BLaER1 treated with 17β-estradiol and CSF1 and Interleukin-3, amounts not matched to agents 10 nM and 100 nM (cell line): ENCODE measurements at regions not wholly inside any gene's neighbourhood (a gene's known extent, or its start where the extent isn't known, plus 50 kb on each side); places are given as distances from the start of the nearest gene placed in this dataset.

Experiments
- H3K27ac ChIP-seq, 11 experiments: shearing (Covaris generic); formaldehyde crosslinking; 2 replicates each; pipeline ENCODE4 v1.8.1; 2022
- H3K27me3 ChIP-seq, 11 experiments: shearing (Covaris generic); formaldehyde crosslinking; 2 replicates each; pipeline ENCODE4 v1.8.1; 2022
- H3K36me3 ChIP-seq, 11 experiments: shearing (Covaris generic); formaldehyde crosslinking; 2 replicates each; pipeline ENCODE4 v1.8.1; 2022
- H3K4me1 ChIP-seq, 10 experiments: shearing (Covaris generic); formaldehyde crosslinking; 2 replicates each; pipeline ENCODE4 v1.8.1; 2022
- H3K4me2 ChIP-seq, 11 experiments: shearing (Covaris generic); formaldehyde crosslinking; 2 replicates each; pipeline ENCODE4 v1.8.1; 2022
- H3K4me3 ChIP-seq, 10 experiments: shearing (Covaris generic); formaldehyde crosslinking; 2 replicates each; pipeline ENCODE4 v1.8.1; 2022
- H3K9ac ChIP-seq, 11 experiments: shearing (Covaris generic); formaldehyde crosslinking; 2 replicates each; pipeline ENCODE4 v1.8.1; 2022
- H3K9me3 ChIP-seq, 11 experiments: shearing (Covaris generic); formaldehyde crosslinking; replicated peaks in 1 of 11; 2 replicates each; pipeline ENCODE4 v1.8.1; 2022
- H4K20me1 ChIP-seq, 11 experiments: shearing (Covaris generic); formaldehyde crosslinking; 2 replicates each; pipeline ENCODE4 v1.8.1; 2022
- Cebpa-rat ChIP-seq, 11 experiments: shearing (Covaris generic); IDR thresholded peaks; 2 replicates each; pipeline ENCODE4 v1.8.1; 2022

DNA sequence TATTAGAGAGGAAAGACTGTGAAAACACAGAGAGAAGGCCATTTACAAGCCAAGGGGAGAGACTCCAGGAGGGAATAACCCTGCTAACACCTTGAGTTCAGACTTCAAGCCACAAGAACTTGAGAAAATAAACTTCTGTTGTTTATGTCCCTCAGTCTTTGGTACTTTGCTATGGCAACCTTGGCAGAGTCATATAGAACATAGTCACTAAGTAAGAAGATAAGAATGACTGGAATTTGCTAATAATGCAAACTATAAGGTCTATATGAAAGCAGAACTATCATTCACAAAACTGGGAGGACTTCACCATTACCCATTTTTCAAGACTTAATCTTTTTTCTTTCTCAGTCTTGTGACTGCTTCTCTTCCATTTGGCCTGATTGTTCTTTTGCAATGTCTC is 767.3 kb upstream of the ADAMTS5 start:
- Histone ChIP-seq H3K9me3 (peaks cover 0 to 11% (median 5%) of the 10 kb centered on the region in 11 experiments; a peak in 8 of 22 replicates), H4K20me1 (no peaks in the 10 kb centered on the region), H3K27me3 (no peaks in the 10 kb centered on the region), H3K4me3 (no peak overlapping the region), H3K4me2 (no peak overlapping the region), H3K36me3 (no peaks in the 10 kb centered on the region), H3K9ac (no peak overlapping the region), H3K4me1 (no peaks in the 10 kb centered on the region), H3K27ac (no peak overlapping the region)
- no peak for TF ChIP-seq Cebpa-rat (IDR thresholded peaks at IDR 0.05)

DNA sequence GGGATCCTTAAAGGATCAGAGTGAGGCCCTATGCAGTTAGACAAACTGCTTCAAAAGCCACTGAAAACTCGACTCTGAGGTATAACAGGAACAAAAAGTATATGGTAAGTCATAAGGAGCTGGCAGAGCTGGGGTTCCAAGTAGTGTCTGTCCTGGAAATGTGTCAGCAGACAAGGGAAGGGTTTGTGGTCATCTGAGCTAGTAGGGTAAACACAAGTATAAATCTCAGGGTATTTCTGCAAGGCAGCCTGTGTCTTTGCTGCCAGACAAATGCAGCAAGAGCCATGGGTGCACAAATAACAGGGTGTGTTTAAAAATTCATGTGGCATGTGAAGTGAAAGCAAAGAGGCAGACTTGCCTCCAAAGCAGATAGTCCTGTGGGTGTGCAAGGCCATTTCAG is 759.0 kb upstream of the ADAMTS5 start:
- Histone ChIP-seq H3K4me2 (no peak overlapping the region), H3K27me3 (no peaks in the 10 kb centered on the region), H3K9ac (no peak overlapping the region), H3K4me1 (no peaks in the 10 kb centered on the region), H3K36me3 (no peaks in the 10 kb centered on the region), H4K20me1 (no peaks in the 10 kb centered on the region), H3K27ac (no peak overlapping the region), H3K4me3 (no peak overlapping the region), H3K9me3 (0 out of 22 replicates have a peak, but pooled peaks cover 0 to 5% (median 0%) of the 10 kb centered on the region in 11 experiments)
- TF ChIP-seq Cebpa-rat (IDR thresholded peaks at IDR 0.05) = no peak

DNA sequence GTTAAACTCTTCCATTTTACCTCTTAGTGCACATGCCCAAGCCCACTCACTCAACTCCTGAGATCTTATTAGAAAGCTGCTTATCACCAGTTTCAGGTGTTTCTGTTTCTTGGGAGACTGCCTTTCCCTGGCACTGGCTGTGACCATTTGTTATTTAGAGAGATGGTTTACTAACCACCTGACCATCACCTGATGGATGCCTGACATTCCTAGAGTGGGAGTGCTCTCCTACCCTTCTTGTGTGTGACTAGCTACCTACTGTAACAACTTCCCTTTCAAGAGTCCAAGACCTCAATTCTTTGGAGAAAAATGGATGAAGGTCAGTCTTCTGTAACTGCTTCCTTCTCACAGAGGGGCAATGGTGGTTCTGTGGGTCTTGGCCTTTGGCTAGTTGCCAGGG is 755.2 kb upstream of the ADAMTS5 start:
- no peak overlapping the region for H3K4me3 ChIP-seq
- TF ChIP-seq Cebpa-rat (IDR thresholded peaks at IDR 0.05) = no peak
- no peak overlapping the region for H3K4me2 ChIP-seq
- no peak overlapping the region for H3K9ac ChIP-seq
- no peaks in the 10 kb centered on the region for H3K4me1 ChIP-seq
- no peaks in the 10 kb centered on the region for H3K27me3 ChIP-seq
- no peaks in the 10 kb centered on the region for H3K36me3 ChIP-seq
- H3K9me3 ChIP-seq = no peaks in the 10 kb centered on the region
- no peak overlapping the region for H3K27ac ChIP-seq
- no peaks in the 10 kb centered on the region for H4K20me1 ChIP-seq

DNA sequence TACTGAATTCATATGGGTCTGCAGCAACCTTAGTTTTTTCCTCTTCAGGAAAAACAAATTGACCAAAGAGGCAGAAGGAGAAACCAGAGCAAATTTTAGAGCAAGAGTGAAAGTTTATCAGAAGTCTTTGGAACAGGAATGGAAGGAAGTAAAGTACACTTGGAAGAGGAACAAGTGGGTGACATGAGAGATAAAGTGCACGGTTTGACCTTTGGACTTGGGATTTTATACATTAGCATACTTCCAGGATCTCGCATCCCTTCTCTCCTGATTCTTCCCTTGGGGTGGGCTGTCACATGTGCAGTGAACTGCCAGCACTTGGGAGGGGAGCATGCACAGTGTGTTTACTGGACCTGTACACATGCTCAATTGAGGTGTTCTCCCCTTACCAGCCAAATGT is 754.8 kb upstream of the ADAMTS5 start:
- Histone ChIP-seq H3K27me3 (no peaks in the 10 kb centered on the region), H3K36me3 (no peaks in the 10 kb centered on the region), H3K27ac (no peak overlapping the region), H3K4me3 (no peak overlapping the region), H3K4me2 (no peak overlapping the region), H3K9me3 (no peaks in the 10 kb centered on the region), H3K9ac (no peak overlapping the region), H4K20me1 (no peaks in the 10 kb centered on the region), H3K4me1 (no peaks in the 10 kb centered on the region)
- TF ChIP-seq Cebpa-rat (IDR thresholded peaks at IDR 0.05) = no peak

DNA sequence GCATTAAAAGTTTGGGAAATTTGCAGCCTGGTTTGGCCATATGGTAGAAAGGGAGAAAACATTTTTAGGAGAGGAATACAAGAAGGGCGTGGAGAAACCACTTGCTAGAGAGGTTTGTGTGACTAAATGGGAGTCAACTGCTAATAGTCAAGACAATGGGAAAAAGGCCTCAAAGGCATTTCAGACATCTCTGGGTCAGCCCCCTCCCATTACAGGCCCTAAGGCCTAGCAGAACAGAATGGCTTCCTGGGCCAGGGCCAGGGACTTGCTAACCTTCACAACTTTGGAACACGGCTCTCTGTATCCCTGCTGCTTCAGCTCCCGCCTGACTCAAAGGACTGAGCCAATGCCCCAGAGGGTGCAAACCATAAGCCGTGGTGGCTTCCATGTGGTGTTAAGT is 752.3 kb upstream of the ADAMTS5 start:
- Histone ChIP-seq H3K4me1 (no peaks in the 10 kb centered on the region), H3K4me3 (no peak overlapping the region), H3K27me3 (no peaks in the 10 kb centered on the region), H3K9me3 (no peaks in the 10 kb centered on the region), H3K36me3 (no peaks in the 10 kb centered on the region), H3K27ac (no peak overlapping the region), H3K4me2 (no peak overlapping the region), H3K9ac (no peak overlapping the region), H4K20me1 (no peaks in the 10 kb centered on the region)
- no peak for TF ChIP-seq Cebpa-rat (IDR thresholded peaks at IDR 0.05)

DNA sequence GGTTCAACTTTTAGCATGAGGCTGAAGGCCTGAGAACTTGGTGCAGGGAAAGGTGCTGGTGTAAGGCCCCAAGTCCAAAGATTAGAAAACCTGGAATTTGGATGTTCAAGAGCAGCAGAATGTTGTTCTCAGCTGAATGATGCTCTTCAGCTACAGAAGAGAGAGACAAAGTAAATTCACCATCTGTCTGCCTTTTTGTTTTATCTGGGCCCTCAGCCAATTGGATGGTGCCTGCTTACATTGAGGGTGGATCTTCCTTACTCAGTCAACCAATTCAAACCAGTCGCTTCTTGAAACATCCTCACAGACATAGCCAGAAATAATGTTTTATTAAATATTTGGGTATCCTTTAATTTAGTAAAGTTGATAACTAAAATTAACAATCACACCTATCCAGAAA is 748.2 kb upstream of the ADAMTS5 start:
- Histone ChIP-seq H3K36me3 (no peaks in the 10 kb centered on the region), H3K27me3 (no peaks in the 10 kb centered on the region), H4K20me1 (no peaks in the 10 kb centered on the region), H3K9me3 (peaks cover 0 to 3% (median 0%) of the 10 kb centered on the region in 11 experiments; a peak in 3 of 22 replicates), H3K27ac (no peak overlapping the region), H3K9ac (no peak overlapping the region), H3K4me2 (no peak overlapping the region), H3K4me1 (no peaks in the 10 kb centered on the region), H3K4me3 (no peak overlapping the region)
- TF ChIP-seq Cebpa-rat (IDR thresholded peaks at IDR 0.05) = no peak

DNA sequence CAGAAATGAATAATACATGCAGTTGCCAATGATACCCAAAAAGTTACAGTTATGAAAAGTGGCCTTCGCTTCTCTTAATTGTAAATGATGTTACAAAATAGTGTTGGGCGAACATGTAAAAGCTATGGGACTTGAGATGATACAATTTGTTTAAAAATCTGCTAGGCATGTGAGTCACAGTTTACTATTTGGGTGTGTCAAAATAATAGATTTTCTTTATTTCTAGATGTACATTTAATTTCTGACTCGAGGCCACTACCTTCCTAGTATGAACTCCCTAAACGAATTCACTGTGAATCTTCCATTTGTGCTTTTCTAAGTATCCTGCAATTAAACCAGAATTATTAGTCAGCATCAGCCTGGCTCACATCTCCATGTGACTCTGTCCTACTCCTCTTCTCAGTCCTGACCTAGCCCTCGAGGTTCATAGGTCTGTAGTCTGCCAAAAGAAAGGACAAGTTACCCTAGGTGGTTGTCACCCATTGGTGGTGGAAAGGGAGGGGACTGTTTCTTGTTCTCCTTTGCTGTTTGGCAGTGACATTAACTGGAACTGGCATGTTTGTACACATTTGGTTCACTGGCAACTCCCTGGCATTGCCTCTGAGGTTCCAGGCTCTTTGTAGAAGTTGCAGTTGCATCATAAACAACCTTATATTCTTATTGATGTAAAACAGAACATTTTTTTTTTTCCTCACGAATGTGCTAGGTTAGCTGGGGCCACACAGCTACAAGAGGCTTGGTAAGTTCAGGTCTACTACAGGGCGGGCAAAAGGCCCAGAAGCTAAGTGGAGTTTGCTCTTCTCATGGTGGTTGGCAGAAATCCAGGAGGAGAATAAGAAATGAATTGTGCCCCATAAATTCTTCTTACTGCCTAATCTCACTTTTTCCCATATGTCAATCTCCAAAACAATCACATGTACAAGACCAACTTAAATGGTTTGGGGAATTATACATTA is 746.5 kb upstream of the ADAMTS5 start:
- H3K9me3 ChIP-seq = peaks cover 0 to 3% (median 0%) of the 10 kb centered on the region in 11 experiments; a peak in 4 of 22 replicates
- no peaks in the 10 kb centered on the region for H4K20me1 ChIP-seq
- H3K9ac ChIP-seq = no peak overlapping the region
- H3K27me3 ChIP-seq = no peaks in the 10 kb centered on the region; a peak in 1 of 22 replicates
- no peak overlapping the region for H3K4me2 ChIP-seq
- no peaks in the 10 kb centered on the region for H3K4me1 ChIP-seq
- H3K36me3 ChIP-seq = no peaks in the 10 kb centered on the region
- TF ChIP-seq Cebpa-rat (IDR thresholded peaks at IDR 0.05) = no peak
- no peak overlapping the region for H3K27ac ChIP-seq
- no peak overlapping the region for H3K4me3 ChIP-seq

DNA sequence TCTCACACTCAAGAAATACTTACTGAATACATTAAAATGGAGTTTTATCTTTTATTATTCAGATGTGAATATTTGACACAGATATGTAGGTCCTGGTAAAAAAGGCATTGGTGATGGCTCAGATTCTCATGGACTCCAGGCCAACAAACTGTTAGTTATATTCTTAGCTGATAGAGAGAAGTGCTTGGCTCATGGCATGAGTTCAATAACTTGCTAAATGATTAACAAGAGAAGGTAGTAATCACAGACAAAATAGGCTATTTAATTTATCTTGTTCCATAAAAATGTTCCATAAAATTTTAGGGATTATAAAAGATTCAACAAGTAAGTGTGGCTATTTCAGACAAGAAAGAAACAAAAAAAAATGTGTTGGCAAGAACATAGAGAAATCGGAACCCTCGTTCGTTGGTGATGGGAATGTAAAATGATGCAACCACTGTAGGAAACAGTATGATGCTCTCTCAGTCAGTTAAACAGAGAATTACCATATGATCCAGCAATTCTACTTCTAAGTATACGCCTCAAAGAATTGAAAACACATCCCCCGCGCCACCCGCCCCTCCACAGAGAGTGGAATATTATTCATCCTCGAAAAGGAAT is 737.8 kb upstream of the ADAMTS5 start:
- Histone ChIP-seq H3K27me3 (no peaks in the 10 kb centered on the region; a peak in 1 of 22 replicates), H3K9me3 (peaks cover 0 to 13% (median 4%) of the 10 kb centered on the region in 11 experiments; a peak in 4 of 22 replicates), H3K9ac (no peak overlapping the region), H3K36me3 (no peaks in the 10 kb centered on the region), H4K20me1 (no peaks in the 10 kb centered on the region), H3K4me2 (no peak overlapping the region), H3K4me1 (no peaks in the 10 kb centered on the region), H3K27ac (no peak overlapping the region), H3K4me3 (no peak overlapping the region)
- TF ChIP-seq Cebpa-rat (IDR thresholded peaks at IDR 0.05) = no peak

DNA sequence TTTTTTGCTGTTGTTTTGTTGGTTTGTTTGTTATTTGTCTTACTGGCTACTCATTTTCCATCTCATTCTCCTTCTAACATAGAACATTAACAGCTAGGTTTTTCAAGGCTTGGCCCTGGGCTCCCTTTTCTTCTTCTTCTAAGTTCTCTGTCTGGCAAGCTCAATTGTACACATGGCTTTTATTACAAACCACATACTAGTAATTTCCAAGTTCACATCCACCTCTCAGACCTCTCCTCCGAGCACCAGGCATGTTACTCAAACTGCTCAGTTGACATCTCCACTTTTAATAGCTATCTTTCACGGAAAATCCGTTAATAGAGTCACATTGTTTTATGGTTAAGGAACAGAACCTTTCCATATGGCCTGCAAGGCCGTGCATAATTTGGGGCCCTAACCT is 736.9 kb upstream of the ADAMTS5 start:
- H3K9me3 ChIP-seq = peaks cover 0 to 13% (median 4%) of the 10 kb centered on the region in 11 experiments; a peak in 4 of 22 replicates
- H3K27me3 ChIP-seq = no peaks in the 10 kb centered on the region; a peak in 1 of 22 replicates
- no peak overlapping the region for H3K9ac ChIP-seq
- H3K4me1 ChIP-seq = no peaks in the 10 kb centered on the region
- no peak overlapping the region for H3K4me3 ChIP-seq
- no peaks in the 10 kb centered on the region for H3K36me3 ChIP-seq
- no peak overlapping the region for H3K4me2 ChIP-seq
- no peaks in the 10 kb centered on the region for H4K20me1 ChIP-seq
- no peak overlapping the region for H3K27ac ChIP-seq
- no peak for TF ChIP-seq Cebpa-rat (IDR thresholded peaks at IDR 0.05)
